ENCODE measurements at regions not wholly inside any gene's neighbourhood (a gene's known extent, or its start where the extent isn't known, plus 50 kb on each side); places are given as distances from the start of the nearest gene placed in this dataset.

DNA sequence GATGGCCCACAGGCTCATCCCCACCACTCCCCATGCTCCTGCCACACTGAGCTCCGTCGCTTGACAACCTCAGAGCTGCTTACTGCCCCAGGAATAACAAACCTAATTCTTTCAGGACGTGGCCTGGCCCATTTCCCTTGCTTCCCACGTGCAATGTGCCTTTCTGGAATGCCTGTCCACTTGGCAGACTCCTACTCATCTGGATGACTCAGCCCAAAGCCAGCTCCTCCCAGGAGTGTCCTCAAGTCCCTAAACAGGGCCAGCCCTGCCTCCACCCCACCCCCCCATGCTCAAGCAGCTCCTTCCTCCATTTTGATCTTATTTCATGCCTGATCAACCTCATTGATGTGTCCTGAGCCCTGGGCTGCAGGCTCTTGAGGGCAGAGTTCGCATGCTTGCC lies 164.9 kb upstream of the RNF32 start:
- peak; percentile 46 for ATAC-seq
- Histone ChIP-seq H3K27me3 (peaks cover 10% of the 10 kb centered on the region), H3K4me1 (peaks cover 0 to 8% (median 3%) of the 10 kb centered on the region in 3 donors), H3K4me3 (no peak overlapping the region), H3K36me3 (peaks cover 0 to 8% of the 10 kb centered on the region in 2 donors), H3K9me3 (no peaks in the 10 kb centered on the region), H3K27ac (no peak overlapping the region)
- 7% methylated on average over 2 of the region's 5 CpGs; no CpG with 5 or more reads in 1 of the 2 donors for WGBS, 2 donors (ENCODE audit: low coverage in 1 of 2)
- TF ChIP-seq POLR2A (IDR thresholded peaks at IDR 0.05) (no peak), EP300 (IDR thresholded peaks at IDR 0.05) (no peak), POLR2AphosphoS5 (IDR thresholded peaks at IDR 0.05) (peak; percentile 6)
- TF ChIP-seq, protein P1, sequence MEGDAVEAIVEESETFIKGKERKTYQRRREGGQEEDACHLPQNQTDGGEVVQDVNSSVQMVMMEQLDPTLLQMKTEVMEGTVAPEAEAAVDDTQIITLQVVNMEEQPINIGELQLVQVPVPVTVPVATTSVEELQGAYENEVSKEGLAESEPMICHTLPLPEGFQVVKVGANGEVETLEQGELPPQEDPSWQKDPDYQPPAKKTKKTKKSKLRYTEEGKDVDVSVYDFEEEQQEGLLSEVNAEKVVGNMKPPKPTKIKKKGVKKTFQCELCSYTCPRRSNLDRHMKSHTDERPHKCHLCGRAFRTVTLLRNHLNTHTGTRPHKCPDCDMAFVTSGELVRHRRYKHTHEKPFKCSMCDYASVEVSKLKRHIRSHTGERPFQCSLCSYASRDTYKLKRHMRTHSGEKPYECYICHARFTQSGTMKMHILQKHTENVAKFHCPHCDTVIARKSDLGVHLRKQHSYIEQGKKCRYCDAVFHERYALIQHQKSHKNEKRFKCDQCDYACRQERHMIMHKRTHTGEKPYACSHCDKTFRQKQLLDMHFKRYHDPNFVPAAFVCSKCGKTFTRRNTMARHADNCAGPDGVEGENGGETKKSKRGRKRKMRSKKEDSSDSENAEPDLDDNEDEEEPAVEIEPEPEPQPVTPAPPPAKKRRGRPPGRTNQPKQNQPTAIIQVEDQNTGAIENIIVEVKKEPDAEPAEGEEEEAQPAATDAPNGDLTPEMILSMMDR (IDR thresholded peaks at IDR 0.05), result no peak

GRCh38 chr7:156475179-156475578 lies 165.4 kb upstream of the RNF32 start:
- peak; percentile 19 for ATAC-seq
- no peak overlapping the region for H3K4me3 ChIP-seq

GRCh38 chr7:156474241-156474743 lies 166.3 kb upstream of the RNF32 start:
- ATAC-seq, result no peak
- WGBS, 2 donors (ENCODE audit: low coverage in 1 of 2), result 77 to 79% methylated on average over 7 of the region's 7 CpGs

More at GRCh38 chr7:156475179-156475578, 165.4 kb upstream of the RNF32 start:
- whole genome bisulfite sequencing, 2 donors (ENCODE audit: low coverage in 1 of 2), result no CpG with 5 or more reads among the region's 6 CpGs
- Histone ChIP-seq H3K36me3 (peaks cover 0 to 8% of the 10 kb centered on the region in 2 donors), H3K27ac (no peak overlapping the region), H3K9me3 (no peaks in the 10 kb centered on the region), H3K27me3 (peaks cover 10% of the 10 kb centered on the region), H3K4me1 (peaks cover 0 to 8% (median 3%) of the 10 kb centered on the region in 3 donors)
- TF ChIP-seq EP300 (IDR thresholded peaks at IDR 0.05) (no peak), POLR2A (IDR thresholded peaks at IDR 0.05) (no peak), POLR2AphosphoS5 (IDR thresholded peaks at IDR 0.05) (no peak)
- TF ChIP-seq, protein P1 (IDR thresholded peaks at IDR 0.05), result no peak

GRCh38 chr7:156473476-156474240 lies 166.9 kb upstream of the RNF32 start:
- no peak for ATAC-seq
- WGBS, 2 donors (ENCODE audit: low coverage in 1 of 2), result 12 to 24% methylated on average over 9 of the region's 9 CpGs
- peaks cover 0 to 8% (median 3%) of the 10 kb centered on the region in 3 donors for H3K4me1 ChIP-seq

More at GRCh38 chr7:156474241-156474743, 166.3 kb upstream of the RNF32 start:
- Histone ChIP-seq H3K27me3 (peaks cover 10% of the 10 kb centered on the region), H3K27ac (no peak overlapping the region), H3K36me3 (peaks cover 0 to 8% of the 10 kb centered on the region in 2 donors), H3K4me1 (peaks cover 0 to 8% (median 3%) of the 10 kb centered on the region in 3 donors), H3K4me3 (no peak overlapping the region), H3K9me3 (no peaks in the 10 kb centered on the region)
- TF ChIP-seq POLR2AphosphoS5 (IDR thresholded peaks at IDR 0.05) (no peak), POLR2A (IDR thresholded peaks at IDR 0.05) (no peak), EP300 (IDR thresholded peaks at IDR 0.05) (no peak)
- TF ChIP-seq, protein P1 (IDR thresholded peaks at IDR 0.05), result no peak

More at GRCh38 chr7:156473476-156474240, 166.9 kb upstream of the RNF32 start:
- H3K9me3 ChIP-seq, result no peaks in the 10 kb centered on the region
- no peak overlapping the region for H3K27ac ChIP-seq
- H3K27me3 ChIP-seq, result peaks cover 5% of the 10 kb centered on the region
- TF ChIP-seq, protein P1 (IDR thresholded peaks at IDR 0.05), result peak in 3 of 4 experiments; percentile 14 to 60 (median 38)
- no peak for TF ChIP-seq EP300 (IDR thresholded peaks at IDR 0.05)
- peaks cover 0 to 8% of the 10 kb centered on the region in 2 donors for H3K36me3 ChIP-seq
- H3K4me3 ChIP-seq, result no peak overlapping the region
